SK-N-SH (cell line): ENCODE measurements at regions not wholly inside any gene's neighbourhood (a gene's known extent, or its start where the extent isn't known, plus 50 kb on each side); places are given as distances from the start of the nearest gene placed in this dataset.

Source experiments
- CTCF ChIA-PET: fragments of 300-600, 350-600 bp; formaldehyde crosslinking; extraction: SDS; loops from one replicate; lab custom pipeline; 2021; lab: Yijun Ruan, JAX
- POLR2A ChIA-PET: fragments of 350-600 bp; sonication (Branson Sonifier 250); formaldehyde crosslinking; extraction: SDS; loops from one replicate; lab custom pipeline; 2020; ENCODE audit warnings: antibody characterized with exemption, inconsistent platforms; lab: Yijun Ruan, JAX
- DNase-seq: peaks from one replicate; pipeline ENCODE4 v3.0.0; 2012
- H2AFZ ChIP-seq: fragments of 200-600 bp; sonication (generic); 2 replicates; pipeline ENCODE4 v1.8.1; 2016; ENCODE audit warnings: antibody characterized with exemption, mild to moderate bottlenecking, low read depth
- H3F3A ChIP-seq: fragments of 200-600 bp; sonication (generic); replicated peaks from 2 replicates; pipeline ENCODE3; 2016; ENCODE audit warnings: antibody characterized with exemption, mild to moderate bottlenecking; ENCODE audit not compliant: insufficient read depth
- H3K27ac ChIP-seq, 2 experiments: fragments of 200-500 bp in 1 of 2; fragments of 200-600 bp in 1 of 2; sonication (Bioruptor generic) in 1 of 2; sonication (generic), shearing (Covaris generic) in 1 of 2; 2 replicates each; pipeline versions ENCODE4 v1.5.1 to v1.6.1; 2014 to 2016; ENCODE audit warnings: low read depth in 2 of 2, inconsistent platforms in 1 of 2, low read length in 1 of 2, mild to moderate bottlenecking in 1 of 2, mixed read lengths in 1 of 2
- H3K27me3 ChIP-seq: fragments of 200-600 bp; sonication (generic), shearing (Covaris generic); 2 replicates; pipeline ENCODE4 v1.6.1; 2016; ENCODE audit warnings: mixed run types; ENCODE audit not compliant: insufficient read depth
- H3K36me3 ChIP-seq, 2 experiments: fragments of 200-500 bp in 1 of 2; fragments of 200-600 bp in 1 of 2; sonication (Bioruptor generic) in 1 of 2; sonication (generic) in 1 of 2; replicated peaks in 1 of 2; 2 replicates each; pipeline versions ENCODE3 to v1.5.1; 2014 to 2016; ENCODE audit warnings: low read length in 1 of 2, mild to moderate bottlenecking in 1 of 2; ENCODE audit not compliant: insufficient read depth in 2 of 2, control insufficient read depth in 1 of 2
- H3K4me1 ChIP-seq, 2 experiments: fragments of 200-500 bp in 1 of 2; fragments of 200-600 bp in 1 of 2; sonication (Bioruptor generic) in 1 of 2; sonication (generic), shearing (Covaris generic) in 1 of 2; 2 replicates each; pipeline versions ENCODE4 v1.5.1 to v1.6.1; 2014 to 2016; ENCODE audit warnings: low read depth in 1 of 2, low read length in 1 of 2, mixed run types in 1 of 2; ENCODE audit not compliant: insufficient read depth in 2 of 2, control insufficient read depth in 1 of 2
- H3K4me2 ChIP-seq: fragments of 200-600 bp; sonication (generic), shearing (Covaris generic); 2 replicates; pipeline ENCODE4 v1.6.1; 2017; ENCODE audit warnings: mixed run types
- H3K4me3 ChIP-seq, 2 experiments: fragments of 200-500 bp in 1 of 2; fragments of 200-600 bp in 1 of 2; sonication (Bioruptor generic) in 1 of 2; sonication (generic), shearing (Covaris generic) in 1 of 2; 2 replicates each; pipeline versions ENCODE4 v1.5.1 to v1.8.1; 2014 to 2016; ENCODE audit warnings: low read depth in 2 of 2, inconsistent platforms in 1 of 2, low read length in 1 of 2, mild to moderate bottlenecking in 1 of 2, mixed read lengths in 1 of 2, moderate library complexity in 1 of 2
- H3K79me2 ChIP-seq: fragments of 200-600 bp; sonication (generic); 2 replicates; pipeline ENCODE4 v1.8.1; 2017; ENCODE audit warnings: mild to moderate bottlenecking; ENCODE audit not compliant: insufficient read depth
- H3K9ac ChIP-seq: fragments of 200-600 bp; sonication (generic); 2 replicates; pipeline ENCODE4 v1.6.1; 2017; ENCODE audit warnings: mixed run types
- H3K9me2 ChIP-seq: fragments of 200-600 bp; sonication (generic); 2 replicates; pipeline ENCODE4 v1.6.1; 2017; ENCODE audit warnings: mixed run types
- H3K9me3 ChIP-seq: fragments of 200-600 bp; sonication (generic); 2 replicates; pipeline ENCODE4 v1.6.1; 2017; ENCODE audit warnings: mixed run types, mild to moderate bottlenecking, moderate library complexity
- H4K20me1 ChIP-seq: fragments of 200-600 bp; sonication (generic); 2 replicates; pipeline ENCODE4 v1.6.1; 2017; ENCODE audit warnings: mild to moderate bottlenecking, mixed run types; ENCODE audit not compliant: insufficient read depth
- ELF1 ChIP-seq: IDR thresholded peaks from 2 replicates; pipeline ENCODE4 v1.4.0; 2012
- FOXM1 ChIP-seq: IDR thresholded peaks from 2 replicates; pipeline ENCODE4 v1.4.0; 2012; ENCODE audit warnings: low read depth, mild to moderate bottlenecking
- GATA2 ChIP-seq: sonication (generic); formaldehyde crosslinking; IDR thresholded peaks from 2 replicates; pipeline ENCODE4 v1.5.0; 2020; ENCODE audit warnings: mild to moderate bottlenecking, missing genetic modification reagents
- JUND ChIP-seq: IDR thresholded peaks from 2 replicates; pipeline ENCODE4 v1.4.0; 2012
- MXI1 ChIP-seq: IDR thresholded peaks from 2 replicates; pipeline ENCODE4 v1.6.1; 2012; ENCODE audit warnings: mild to moderate bottlenecking, low read depth, low read length, improper control_type of control experiment
- NFIC ChIP-seq: IDR thresholded peaks from 2 replicates; pipeline ENCODE4 v1.4.0; 2012; ENCODE audit warnings: borderline replicate concordance
- NRF1 ChIP-seq: IDR thresholded peaks from 2 replicates; pipeline ENCODE4 v1.6.1; 2012; ENCODE audit warnings: low read depth, mild to moderate bottlenecking, low read length
- POLR2AphosphoS5 ChIP-seq: IDR thresholded peaks from 2 replicates; pipeline ENCODE4 v1.6.1; 2012; ENCODE audit warnings: low read depth, low read length
- RFX5 ChIP-seq: IDR thresholded peaks from 2 replicates; pipeline ENCODE4 v1.6.1; 2012; ENCODE audit warnings: mild to moderate bottlenecking, improper control_type of control experiment, low read length
- RXRA ChIP-seq: IDR thresholded peaks from 2 replicates; pipeline ENCODE4 v1.4.0; 2012; ENCODE audit warnings: low read depth, mild to moderate bottlenecking, borderline replicate concordance
- SIN3A ChIP-seq: IDR thresholded peaks from 2 replicates; pipeline ENCODE4 v1.6.1; 2012; ENCODE audit warnings: low read depth, mild to moderate bottlenecking, low read length, moderate library complexity, borderline replicate concordance
- TCF12 ChIP-seq: IDR thresholded peaks from 2 replicates; pipeline ENCODE4 v1.4.0; 2012
- TEAD4 ChIP-seq: IDR thresholded peaks from 2 replicates; pipeline ENCODE4 v1.4.0; 2012; ENCODE audit warnings: mild to moderate bottlenecking, borderline replicate concordance; ENCODE audit not compliant: insufficient read depth
- WGBS: methylation state at CpG from one replicate; pipeline ENCODE4 v1.1.6; 2017; ENCODE audit warnings: low lambda C conversion rate; 5-methylcytosine and 5-hydroxymethylcytosine counted together
- TF ChIP-seq, protein P1 (sequence below): fragments of 200-600 bp; sonication (generic); IDR thresholded peaks from 2 replicates; pipeline ENCODE4 v1.6.1; 2017; ENCODE audit warnings: antibody characterized with exemption, mild to moderate bottlenecking, moderate library complexity
- TF ChIP-seq, protein P2 (sequence below): IDR thresholded peaks from 2 replicates; pipeline ENCODE4; 2012
- TF ChIP-seq, protein P3 (sequence below): IDR thresholded peaks from 2 replicates; pipeline ENCODE4 v1.4.0; 2012; ENCODE audit warnings: low read depth, borderline replicate concordance

GRCh38 chr12:125286005-125286727, 220.9 kb downstream of the AACS start:
- 27% methylated on average over 7 of the region's 7 CpGs for WGBS
- TF ChIP-seq GATA2 (CRISPR knock-in tag) = no peak
- no peak for TF ChIP-seq MXI1
- no peak for TF ChIP-seq JUND
- TF ChIP-seq RFX5 = no peak
- TF ChIP-seq NRF1 = no peak
- TF ChIP-seq, protein P1, sequence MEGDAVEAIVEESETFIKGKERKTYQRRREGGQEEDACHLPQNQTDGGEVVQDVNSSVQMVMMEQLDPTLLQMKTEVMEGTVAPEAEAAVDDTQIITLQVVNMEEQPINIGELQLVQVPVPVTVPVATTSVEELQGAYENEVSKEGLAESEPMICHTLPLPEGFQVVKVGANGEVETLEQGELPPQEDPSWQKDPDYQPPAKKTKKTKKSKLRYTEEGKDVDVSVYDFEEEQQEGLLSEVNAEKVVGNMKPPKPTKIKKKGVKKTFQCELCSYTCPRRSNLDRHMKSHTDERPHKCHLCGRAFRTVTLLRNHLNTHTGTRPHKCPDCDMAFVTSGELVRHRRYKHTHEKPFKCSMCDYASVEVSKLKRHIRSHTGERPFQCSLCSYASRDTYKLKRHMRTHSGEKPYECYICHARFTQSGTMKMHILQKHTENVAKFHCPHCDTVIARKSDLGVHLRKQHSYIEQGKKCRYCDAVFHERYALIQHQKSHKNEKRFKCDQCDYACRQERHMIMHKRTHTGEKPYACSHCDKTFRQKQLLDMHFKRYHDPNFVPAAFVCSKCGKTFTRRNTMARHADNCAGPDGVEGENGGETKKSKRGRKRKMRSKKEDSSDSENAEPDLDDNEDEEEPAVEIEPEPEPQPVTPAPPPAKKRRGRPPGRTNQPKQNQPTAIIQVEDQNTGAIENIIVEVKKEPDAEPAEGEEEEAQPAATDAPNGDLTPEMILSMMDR = no peak
- no peak for TF ChIP-seq NFIC
- no peak for TF ChIP-seq ELF1
- TF ChIP-seq FOXM1 = no peak
- TF ChIP-seq TCF12 = no peak
- TF ChIP-seq, protein P2, sequence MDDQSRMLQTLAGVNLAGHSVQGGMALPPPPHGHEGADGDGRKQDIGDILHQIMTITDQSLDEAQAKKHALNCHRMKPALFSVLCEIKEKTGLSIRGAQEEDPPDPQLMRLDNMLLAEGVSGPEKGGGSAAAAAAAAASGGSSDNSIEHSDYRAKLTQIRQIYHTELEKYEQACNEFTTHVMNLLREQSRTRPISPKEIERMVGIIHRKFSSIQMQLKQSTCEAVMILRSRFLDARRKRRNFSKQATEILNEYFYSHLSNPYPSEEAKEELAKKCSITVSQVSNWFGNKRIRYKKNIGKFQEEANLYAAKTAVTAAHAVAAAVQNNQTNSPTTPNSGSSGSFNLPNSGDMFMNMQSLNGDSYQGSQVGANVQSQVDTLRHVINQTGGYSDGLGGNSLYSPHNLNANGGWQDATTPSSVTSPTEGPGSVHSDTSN = no peak

GRCh38 chr12:125287155-125287847, 222.1 kb downstream of the AACS start:
- H3K4me1 ChIP-seq = no peaks in the 10 kb centered on the region
- no peaks in the 10 kb centered on the region for H3K79me2 ChIP-seq
- H3K9ac ChIP-seq = no peak overlapping the region
- no peaks in the 10 kb centered on the region for H3K36me3 ChIP-seq
- TF ChIP-seq POLR2AphosphoS5 (no peak), RXRA (no peak), TCF12 (no peak), ELF1 (no peak), TEAD4 (no peak), SIN3A (no peak)
- TF ChIP-seq, protein P1 = no peak
- TF ChIP-seq, protein P3, sequence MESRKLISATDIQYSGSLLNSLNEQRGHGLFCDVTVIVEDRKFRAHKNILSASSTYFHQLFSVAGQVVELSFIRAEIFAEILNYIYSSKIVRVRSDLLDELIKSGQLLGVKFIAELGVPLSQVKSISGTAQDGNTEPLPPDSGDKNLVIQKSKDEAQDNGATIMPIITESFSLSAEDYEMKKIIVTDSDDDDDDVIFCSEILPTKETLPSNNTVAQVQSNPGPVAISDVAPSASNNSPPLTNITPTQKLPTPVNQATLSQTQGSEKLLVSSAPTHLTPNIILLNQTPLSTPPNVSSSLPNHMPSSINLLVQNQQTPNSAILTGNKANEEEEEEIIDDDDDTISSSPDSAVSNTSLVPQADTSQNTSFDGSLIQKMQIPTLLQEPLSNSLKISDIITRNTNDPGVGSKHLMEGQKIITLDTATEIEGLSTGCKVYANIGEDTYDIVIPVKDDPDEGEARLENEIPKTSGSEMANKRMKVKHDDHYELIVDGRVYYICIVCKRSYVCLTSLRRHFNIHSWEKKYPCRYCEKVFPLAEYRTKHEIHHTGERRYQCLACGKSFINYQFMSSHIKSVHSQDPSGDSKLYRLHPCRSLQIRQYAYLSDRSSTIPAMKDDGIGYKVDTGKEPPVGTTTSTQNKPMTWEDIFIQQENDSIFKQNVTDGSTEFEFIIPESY = no peak
- no peak overlapping the region for H3K4me3 ChIP-seq
- H3K9me3 ChIP-seq = no peaks in the 10 kb centered on the region
- H4K20me1 ChIP-seq = no peaks in the 10 kb centered on the region
- no peak overlapping the region for H2AFZ ChIP-seq
- no peaks in the 10 kb centered on the region for H3K9me2 ChIP-seq
- 12% methylated on average over 5 of the region's 5 CpGs for WGBS
- H3K4me2 ChIP-seq = no peak overlapping the region
- H3K27me3 ChIP-seq = no peaks in the 10 kb centered on the region
- H3K27ac ChIP-seq = no peak overlapping the region
- ChIA-PET CTCF (no interaction called here), POLR2A (no interaction called here)
- no peak for DNase-seq
- no peaks in the 10 kb centered on the region for H3F3A ChIP-seq

More at GRCh38 chr12:125286005-125286727, 220.9 kb downstream of the AACS start:
- Histone ChIP-seq H3K27ac (no peak overlapping the region), H2AFZ (no peak overlapping the region), H3K9ac (no peak overlapping the region), H3F3A (no peaks in the 10 kb centered on the region), H3K9me3 (no peaks in the 10 kb centered on the region), H3K36me3 (no peaks in the 10 kb centered on the region), H4K20me1 (no peaks in the 10 kb centered on the region), H3K27me3 (no peaks in the 10 kb centered on the region), H3K4me1 (no peaks in the 10 kb centered on the region), H3K4me3 (no peak overlapping the region), H3K4me2 (no peak overlapping the region), H3K9me2 (no peaks in the 10 kb centered on the region), H3K79me2 (no peaks in the 10 kb centered on the region)
- ChIA-PET CTCF (no interaction called here), POLR2A (no interaction called here)
- no peak for DNase-seq
